ENCODE measurements at regions not wholly inside any gene's neighbourhood (a gene's known extent, or its start where the extent isn't known, plus 50 kb on each side); places are given as distances from the start of the nearest gene placed in this dataset.

DNA sequence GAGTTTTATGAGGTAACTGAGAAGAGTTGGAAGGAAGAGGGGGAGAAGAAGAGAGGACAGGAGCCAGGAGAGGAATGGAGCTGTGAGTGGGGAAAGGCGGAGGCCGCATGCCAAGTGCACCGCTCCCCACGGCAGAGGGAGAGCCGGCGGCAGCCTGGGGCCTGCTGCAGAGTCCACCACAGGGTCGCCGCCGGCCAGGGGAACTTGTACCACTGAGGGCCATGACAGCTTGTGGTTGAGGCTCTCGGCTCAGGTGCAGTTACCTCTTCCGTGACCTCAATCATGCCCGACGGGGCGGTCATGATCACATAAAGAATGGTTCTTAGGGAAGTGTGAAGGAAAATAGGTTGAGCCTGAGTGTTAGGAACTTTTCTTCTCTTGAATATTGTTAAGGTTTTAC, 325.0 kb downstream of the SNAPC1 start:
- Histone ChIP-seq H3K27me3 (ENCODE audit: control insufficient read depth in 1 of 2, insufficient read depth in 2 of 2, low read length in 2 of 2) (0 out of 5 replicates have a peak, but pooled peaks cover 0 to 4% of the 10 kb centered on the region in 2 experiments), H3K4me2 (ENCODE audit: low read depth, low read length) (no peak overlapping the region), H3K36me3 (replicated peaks in 1 of 2; ENCODE audit: control insufficient read depth in 1 of 2, insufficient read depth in 2 of 2, low read length in 2 of 2) (no peaks in the 10 kb centered on the region), H3K9me3 (ENCODE audit: low read length) (no peaks in the 10 kb centered on the region), H3K27ac (ENCODE audit: extremely low read length, insufficient read depth, low read length) (no peak overlapping the region), H2AFZ (ENCODE audit: low read length) (no peak overlapping the region), H4K20me1 (ENCODE audit: insufficient read depth, low read length) (no peaks in the 10 kb centered on the region), H3K4me3 (replicated peaks in 1 of 3; ENCODE audit: insufficient read depth in 1 of 3, low read depth in 2 of 3, low read length in 3 of 3) (no peak overlapping the region), H3K79me2 (ENCODE audit: insufficient read depth, low read length) (no peaks in the 10 kb centered on the region), H3K9ac (ENCODE audit: insufficient read depth, low read depth, low read length) (no peak overlapping the region), H3K4me1 (ENCODE audit: insufficient read depth, low read length) (no peaks in the 10 kb centered on the region)
- intact Hi-C loops (cut with micrococcal nuclease; ENCODE audit: unreplicated experiment): no loop called here
- CTCF ChIA-PET (ENCODE audit: low intra/inter-chr PET ratio, low total read pairs): no interaction called here
- no TSS peak for BruUV-seq (replicated peaks)
- no peak for FAIRE-seq
- ATAC-seq: no peak
- WGBS (ENCODE audit: low lambda C conversion rate): 31% methylated on average over 14 of the region's 14 CpGs
- no peak for DNase-seq (ENCODE audit: low spot score)
- no peak for TF ChIP-seq JUND (CRISPR knock-in tag; IDR thresholded peaks at IDR 0.05)
- TF ChIP-seq, protein P1, sequence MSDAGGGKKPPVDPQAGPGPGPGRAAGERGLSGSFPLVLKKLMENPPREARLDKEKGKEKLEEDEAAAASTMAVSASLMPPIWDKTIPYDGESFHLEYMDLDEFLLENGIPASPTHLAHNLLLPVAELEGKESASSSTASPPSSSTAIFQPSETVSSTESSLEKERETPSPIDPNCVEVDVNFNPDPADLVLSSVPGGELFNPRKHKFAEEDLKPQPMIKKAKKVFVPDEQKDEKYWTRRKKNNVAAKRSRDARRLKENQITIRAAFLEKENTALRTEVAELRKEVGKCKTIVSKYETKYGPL (CRISPR knock-in tag; IDR thresholded peaks at IDR 0.05): no peak
- TF ChIP-seq PAX8 (CRISPR knock-in tag; IDR thresholded peaks at IDR 0.05; ENCODE audit: borderline replicate concordance): no peak
- TF ChIP-seq MBNL3 (CRISPR knock-in tag; conservative IDR thresholded peaks at IDR 0.05): no peak
- TF ChIP-seq ZNF761 (CRISPR knock-in tag; conservative IDR thresholded peaks at IDR 0.05): no peak
- TF ChIP-seq, protein P2, sequence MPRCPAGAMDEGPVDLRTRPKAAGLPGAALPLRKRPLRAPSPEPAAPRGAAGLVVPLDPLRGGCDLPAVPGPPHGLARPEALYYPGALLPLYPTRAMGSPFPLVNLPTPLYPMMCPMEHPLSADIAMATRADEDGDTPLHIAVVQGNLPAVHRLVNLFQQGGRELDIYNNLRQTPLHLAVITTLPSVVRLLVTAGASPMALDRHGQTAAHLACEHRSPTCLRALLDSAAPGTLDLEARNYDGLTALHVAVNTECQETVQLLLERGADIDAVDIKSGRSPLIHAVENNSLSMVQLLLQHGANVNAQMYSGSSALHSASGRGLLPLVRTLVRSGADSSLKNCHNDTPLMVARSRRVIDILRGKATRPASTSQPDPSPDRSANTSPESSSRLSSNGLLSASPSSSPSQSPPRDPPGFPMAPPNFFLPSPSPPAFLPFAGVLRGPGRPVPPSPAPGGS (CRISPR knock-in tag; IDR thresholded peaks at IDR 0.05): no peak
- TF ChIP-seq, protein P3, sequence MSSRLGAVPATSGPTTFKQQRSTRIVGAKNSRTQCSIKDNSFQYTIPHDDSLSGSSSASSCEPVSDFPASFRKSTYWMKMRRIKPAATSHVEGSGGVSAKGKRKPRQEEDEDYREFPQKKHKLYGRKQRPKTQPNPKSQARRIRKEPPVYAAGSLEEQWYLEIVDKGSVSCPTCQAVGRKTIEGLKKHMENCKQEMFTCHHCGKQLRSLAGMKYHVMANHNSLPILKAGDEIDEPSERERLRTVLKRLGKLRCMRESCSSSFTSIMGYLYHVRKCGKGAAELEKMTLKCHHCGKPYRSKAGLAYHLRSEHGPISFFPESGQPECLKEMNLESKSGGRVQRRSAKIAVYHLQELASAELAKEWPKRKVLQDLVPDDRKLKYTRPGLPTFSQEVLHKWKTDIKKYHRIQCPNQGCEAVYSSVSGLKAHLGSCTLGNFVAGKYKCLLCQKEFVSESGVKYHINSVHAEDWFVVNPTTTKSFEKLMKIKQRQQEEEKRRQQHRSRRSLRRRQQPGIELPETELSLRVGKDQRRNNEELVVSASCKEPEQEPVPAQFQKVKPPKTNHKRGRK (CRISPR knock-in tag; IDR thresholded peaks at IDR 0.05): no peak
- TF ChIP-seq, protein P4, sequence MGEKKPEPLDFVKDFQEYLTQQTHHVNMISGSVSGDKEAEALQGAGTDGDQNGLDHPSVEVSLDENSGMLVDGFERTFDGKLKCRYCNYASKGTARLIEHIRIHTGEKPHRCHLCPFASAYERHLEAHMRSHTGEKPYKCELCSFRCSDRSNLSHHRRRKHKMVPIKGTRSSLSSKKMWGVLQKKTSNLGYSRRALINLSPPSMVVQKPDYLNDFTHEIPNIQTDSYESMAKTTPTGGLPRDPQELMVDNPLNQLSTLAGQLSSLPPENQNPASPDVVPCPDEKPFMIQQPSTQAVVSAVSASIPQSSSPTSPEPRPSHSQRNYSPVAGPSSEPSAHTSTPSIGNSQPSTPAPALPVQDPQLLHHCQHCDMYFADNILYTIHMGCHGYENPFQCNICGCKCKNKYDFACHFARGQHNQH (CRISPR knock-in tag; IDR thresholded peaks at IDR 0.05): no peak
- no peak for TF ChIP-seq ZNF839 (CRISPR knock-in tag; IDR thresholded peaks at IDR 0.05; ENCODE audit: borderline replicate concordance)
- POLR2A ChIA-PET: no interaction called here
- in situ Hi-C loops (cut with HindIII; ENCODE audit: extremely low pct_ligation_motif_present, low pct_unique_long_range_greater_than_20kb): no loop called here

Data from HepG2 (cell line).